ENCODE measurements at regions not wholly inside any gene's neighbourhood (a gene's known extent, or its start where the extent isn't known, plus 50 kb on each side); places are given as distances from the start of the nearest gene placed in this dataset.

DNA sequence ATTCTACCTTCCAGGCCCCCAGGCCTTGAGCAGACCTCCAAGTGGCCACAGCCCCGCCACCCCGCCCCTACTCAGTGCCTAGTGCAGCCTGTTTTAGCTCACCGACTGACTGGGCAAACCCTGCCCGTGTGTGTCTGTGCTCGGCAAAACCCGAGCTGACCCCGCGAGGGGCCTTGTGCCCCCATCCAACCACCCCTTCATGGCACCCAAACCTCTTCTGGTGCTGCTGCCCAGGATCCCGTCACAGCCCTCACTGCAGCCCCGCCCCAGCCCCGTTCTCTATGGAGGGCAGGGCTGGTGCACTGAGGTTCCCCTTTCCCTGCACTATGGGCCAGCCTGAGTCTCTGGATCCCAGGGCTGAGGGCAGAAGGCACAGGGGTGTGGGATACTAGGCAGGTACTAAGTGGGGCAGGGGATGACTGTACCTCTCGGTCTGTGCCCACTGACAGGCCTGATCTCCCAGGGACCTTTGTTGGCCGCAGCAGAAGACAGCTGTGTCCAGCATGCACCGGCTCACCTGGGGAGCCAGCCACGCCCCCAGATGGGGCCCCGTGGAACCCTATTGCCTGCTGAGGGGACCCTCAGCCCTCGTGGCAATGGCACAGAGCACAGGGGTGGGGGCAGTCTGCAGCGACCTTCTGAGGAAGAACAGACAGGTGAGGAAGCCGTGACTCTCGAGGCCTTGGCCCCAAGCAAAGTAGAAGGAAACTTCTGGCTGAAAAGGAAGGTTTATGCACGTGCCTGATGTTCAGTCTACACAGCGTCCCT lies 69.9 kb upstream of the OTOS start:
- DNase-seq, result no peak

DNA sequence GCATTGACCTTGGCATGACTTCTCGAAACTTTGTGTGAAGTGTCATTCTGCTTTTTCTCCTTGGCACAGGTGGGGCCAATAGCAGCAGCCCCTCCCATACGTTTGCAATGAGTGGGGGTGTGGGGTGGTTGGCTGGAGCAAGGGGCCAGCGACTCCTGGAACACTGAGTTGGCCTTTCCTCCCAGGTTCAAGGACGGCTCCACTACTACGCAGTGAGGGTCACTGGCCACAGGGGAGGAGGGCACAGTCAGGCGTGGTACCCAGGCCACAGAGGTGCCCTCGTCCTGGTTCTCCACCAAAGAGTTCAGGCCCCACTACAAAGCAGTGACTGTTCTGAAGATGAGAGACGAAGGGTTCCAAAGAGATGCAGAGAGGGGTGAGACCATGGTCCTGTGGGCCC lies 70.6 kb upstream of the OTOS start:
- no peak for DNase-seq

DNA sequence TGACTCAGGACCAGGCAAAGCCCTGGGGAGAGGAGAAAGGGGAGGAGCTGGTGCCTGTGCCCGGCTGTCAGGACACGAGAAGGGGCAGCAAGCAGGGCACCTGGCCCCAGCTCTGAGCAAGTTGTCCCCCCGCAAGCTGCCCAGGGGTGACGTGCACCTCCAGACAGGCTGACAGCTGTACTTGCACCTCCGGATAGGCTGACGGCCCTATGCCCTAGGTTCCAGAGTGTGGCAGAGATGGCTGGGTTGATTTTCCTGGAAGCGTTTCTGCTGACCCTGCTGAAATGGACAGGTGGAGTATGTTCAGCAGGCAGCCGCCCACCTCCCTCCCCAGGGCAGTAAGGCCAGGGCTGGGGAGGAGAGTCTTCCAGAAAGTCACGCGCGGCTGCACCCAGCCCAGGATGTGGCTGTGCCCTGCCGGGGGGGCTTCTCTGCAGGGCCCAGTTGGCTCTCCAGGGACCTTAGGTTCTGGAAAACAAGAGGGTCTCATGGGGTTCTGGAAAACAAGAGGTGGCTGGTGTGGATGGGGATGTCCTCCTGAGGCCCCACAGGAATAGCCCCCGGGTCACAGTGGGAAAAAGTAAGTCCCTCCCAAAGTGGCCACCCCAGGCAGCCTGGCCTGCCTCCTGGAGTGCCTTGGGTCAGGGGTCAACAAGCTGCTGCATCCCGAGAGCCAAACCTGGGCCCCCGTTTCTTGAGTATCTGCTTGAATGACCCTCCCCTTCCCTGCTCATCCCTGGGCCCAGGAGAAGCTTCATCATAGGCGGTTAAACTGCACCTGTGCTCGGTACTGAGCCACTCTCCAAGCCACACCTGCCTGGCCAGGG lies 71.4 kb upstream of the OTOS start:
- no peak for DNase-seq

DNA sequence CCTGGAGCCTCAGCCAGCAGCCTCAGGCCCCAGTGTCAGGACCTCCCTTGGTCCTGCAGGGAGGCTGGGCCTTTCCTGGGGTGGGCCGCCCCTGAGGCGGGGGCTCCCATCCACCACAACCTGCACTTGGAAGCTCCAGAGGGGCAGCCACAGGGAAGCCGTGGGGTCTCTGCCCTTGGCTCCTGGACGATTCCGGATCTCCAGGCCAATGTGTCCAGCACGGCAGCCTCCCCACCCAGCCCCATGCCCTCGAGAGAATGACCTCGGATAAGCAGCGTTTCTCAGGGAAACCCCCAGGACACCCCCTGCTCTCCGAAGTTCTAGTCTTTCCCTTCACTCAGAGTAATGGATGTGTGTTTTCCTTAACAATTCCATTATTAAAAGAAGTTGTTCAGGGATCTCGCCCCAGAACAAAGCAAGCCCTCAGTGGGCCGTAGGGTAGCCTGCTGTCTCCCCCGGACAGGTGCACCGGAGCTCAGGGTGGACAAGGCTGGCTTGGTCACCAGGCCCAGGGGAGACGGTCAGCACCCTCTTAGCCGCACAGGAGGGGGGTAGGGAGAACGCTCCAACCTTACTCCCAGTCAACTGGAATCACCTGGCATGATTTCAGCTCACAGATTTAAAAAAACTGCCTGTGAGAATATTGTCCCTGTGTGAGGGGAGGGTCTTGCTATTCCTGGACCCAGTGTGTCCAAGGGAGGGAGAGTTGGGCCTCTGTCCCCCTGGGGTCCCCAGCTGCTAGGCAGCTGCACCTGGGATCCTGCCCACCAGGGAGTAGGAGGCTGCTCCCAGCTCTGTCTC lies 72.2 kb upstream of the OTOS start:
- DNase-seq, result no peak

DNA sequence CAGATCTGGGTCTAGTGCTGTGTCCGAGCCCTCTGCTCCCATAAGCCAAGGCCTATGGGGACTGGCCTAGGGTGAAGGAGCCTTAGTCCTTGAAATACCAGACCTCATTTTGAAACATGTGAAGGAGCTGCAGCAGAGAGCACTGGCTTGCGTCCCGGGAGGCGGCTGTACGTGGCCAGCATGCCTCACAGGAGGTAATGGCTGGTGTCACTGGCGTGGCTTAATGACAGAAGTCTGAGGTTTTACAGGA lies 72.7 kb upstream of the OTOS start:
- DNase-seq, result no peak

DNA sequence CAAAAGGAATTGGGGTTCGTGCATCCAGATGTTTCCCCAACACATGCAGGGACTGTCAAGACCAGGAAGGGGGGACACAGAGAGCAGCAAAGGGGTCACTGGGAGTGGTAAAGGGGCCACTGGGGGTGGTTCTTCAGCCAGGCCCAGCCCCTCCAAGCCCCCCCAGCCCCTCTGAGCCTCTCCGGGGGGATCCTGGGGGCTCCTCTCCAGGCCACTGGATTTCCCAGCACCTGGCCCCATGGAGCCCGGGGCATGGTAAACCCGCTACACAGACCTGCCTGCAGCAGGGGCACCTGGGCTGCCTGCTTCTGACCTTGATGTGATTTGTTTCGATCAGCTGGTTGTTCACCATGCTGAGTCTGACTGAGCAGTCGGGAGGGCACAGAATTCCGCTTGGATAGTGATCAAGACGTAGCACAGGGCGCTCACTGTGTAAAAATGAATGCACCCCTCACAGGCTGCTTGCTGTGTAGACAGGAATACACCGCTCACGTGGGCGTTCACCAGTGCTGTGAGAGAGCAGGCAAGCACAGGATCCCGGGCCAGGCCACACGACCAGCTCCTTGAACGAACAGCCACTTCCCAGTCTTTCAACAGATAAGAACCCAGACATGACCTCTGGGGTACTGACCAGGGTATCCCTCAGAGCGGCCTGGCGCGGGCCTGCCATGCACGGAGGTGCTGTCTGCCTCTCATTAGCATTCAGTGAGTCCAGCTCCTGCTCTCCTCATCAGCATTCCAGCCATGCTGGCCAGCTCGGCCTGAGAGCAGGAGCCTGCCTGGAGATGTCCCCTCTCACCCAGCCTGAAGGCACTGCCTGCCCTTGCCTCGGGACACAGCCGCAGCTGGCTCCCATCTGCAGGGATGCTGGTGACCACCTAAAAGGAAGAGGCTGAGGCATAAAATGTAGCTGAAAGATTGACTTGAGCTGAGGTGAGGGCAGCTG lies 73.3 kb upstream of the OTOS start:
- DNase-seq, result no peak

DNA sequence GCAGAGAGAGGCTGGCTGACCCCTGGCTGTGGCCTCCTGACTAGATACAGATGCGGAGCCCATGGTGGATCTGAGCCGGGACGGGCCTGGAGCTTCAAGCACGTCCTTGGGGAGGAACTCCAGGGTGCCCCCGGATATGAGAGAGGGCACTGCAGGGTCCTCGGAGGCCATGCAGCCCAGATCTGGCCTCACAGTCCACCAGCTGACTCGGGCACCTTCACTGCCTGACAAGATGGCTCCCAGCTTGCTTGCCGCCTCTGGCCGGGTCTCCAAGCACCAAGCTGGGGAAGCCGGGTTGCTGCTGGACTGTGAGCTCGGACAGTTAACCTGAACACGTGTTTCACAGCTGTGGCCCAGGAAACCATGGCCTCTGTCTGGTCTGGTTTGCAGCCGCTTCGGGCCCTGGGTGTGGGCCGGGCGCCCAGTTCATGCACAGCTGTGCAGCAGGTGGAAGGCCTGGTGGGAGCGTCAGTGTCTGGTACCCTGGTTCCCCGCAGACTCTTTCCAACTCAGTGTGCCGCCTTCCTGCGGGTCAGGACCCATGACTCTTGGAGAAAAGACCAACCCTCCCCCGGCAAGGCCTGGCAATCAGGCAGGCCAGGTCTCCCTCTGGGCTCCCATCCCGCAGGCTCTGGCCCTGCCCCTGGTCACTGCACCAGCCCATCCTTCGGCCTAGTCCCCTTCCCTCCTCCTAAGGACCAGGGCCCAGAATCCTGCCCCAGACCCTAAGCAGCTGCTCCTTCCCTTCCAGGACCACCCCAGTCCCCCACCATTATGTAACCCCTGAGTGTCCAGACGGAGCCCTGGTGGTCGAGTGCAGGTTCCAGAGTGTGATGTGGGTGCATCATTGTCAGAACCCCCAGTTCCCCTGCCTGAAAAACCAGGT lies 74.6 kb upstream of the OTOS start:
- DNase-seq, result no peak

DNA sequence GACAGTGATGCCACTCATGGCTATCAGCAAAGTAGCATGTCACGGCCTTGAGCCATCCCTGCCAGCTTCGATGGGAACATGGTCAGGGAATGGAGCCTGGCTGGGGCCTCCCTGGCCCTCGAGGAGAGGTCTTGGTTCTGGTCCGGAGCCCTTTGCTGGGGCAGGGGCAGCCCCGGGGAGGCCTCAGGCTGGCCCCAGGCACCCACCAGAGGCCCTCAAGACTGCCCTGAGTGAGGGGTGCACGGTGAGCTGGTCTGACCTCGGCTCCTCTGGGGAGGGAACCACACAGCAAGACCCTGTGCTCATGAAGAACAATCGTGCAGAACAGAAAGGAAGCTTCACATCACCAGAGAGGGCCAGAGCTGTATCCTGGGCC lies 75.2 kb upstream of the OTOS start:
- DNase-seq, result no peak

DNA sequence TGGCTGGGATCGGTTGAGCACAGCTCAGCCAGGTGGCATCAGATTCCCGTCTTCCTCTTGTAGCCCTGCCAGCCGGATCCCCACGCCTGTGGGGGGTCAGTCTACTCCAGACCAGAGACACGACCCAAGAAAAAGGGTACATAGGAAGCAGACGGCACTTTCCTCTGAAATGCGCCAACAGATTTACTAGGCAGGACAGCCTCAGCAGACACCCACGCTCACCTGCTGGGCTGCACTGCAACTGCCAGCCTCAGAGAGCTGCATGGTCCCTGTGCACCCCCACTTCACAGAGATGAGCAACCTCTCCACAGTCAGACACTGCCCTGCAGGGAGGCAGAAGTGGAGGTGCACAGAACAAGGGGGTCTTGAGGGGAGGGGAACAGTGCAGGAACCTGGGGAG lies 75.7 kb upstream of the OTOS start:
- no peak for DNase-seq

DNA sequence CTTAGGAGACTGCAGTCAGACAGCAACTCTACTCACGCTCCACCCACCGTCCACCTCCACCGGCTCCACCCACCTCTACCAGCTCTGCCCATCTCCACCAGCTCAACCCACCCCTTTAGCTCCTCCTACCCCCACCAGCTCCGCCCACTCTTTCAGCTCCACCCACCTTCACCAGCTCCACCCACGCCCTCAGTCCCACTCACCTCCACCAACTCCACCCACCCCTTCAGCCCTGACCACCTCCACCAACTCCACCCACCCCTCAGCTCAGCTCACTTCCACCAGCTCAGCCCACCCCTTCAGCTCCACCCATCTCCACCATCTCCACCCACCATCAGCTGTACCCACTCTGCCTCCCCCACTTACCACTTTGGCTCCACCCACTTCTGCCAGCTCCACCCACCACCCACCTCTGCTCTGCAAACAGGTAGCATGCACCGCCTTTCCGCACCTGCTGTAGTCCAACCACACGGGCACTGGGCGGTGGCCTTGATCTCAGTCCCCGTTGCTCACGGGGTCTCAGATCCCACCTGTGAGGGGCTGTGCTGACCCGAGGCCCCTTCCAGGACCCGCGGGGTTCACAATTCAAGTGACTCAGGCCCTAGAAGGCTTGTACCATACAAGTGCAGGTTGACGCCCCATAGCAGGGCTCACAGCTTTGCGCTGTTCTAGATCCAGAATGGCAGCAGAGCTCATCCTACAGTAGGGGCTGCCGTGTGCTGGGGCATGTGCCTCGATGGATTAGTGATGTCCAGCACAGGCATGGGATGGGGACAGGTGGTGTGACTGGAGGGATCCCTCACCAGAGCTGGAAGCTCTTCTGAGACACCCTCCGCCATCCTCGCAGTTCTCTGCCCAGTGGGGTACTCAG lies 77.2 kb upstream of the OTOS start:
- peak in 1 of 2 experiments; percentile 10 for DNase-seq

DNA sequence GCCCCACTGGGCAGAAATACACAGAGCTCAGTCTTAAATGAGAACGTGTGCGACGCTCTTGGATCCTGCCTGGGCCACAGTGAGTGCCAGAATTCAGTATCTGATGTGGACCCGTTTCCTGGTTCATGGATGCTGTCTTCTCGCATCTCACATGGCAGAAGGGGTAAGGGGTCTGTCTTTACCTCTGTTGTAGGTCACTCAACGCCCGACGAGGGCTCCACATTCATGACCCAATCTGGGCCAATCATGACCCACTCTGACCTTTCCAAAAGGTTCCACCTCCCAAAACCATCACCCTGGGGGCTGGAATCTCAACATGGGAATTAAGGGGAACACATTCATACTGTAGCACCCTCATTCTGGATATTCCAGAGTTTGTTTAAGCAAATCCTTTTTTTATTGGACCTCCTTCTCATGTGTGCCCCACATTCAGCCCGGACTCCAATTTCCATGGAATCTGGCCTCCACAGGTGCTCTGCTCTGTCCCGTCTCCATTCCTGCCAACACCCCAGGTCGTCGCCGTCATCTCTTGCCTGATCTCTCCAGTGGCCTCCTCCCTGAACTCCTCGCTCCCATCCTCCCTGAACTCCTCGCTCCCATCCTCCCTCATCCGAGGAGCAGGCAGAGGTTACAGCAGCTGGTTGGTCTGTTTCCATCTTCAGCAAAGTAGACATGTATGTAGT lies 78.9 kb upstream of the OTOS start:
- no peak for DNase-seq

DNA sequence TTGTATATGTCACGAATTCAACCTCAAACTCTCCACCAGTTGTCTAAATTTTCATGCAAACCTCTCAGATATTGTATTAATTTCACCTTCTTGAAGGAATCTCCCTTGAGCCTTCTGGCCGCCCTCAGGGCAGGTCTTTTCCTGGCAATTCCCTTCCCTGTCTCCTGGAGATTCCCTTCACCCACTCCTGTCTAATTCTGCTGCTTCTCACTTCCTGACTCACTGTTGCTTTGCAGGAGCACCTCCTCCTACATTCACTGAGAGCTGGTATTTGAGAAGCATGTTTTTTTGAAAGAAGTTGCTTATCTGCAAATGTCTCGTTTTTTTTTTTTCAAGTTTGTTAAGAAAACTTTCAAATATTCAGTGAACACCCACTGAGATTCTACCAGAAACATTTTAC lies 79.9 kb upstream of the OTOS start:
- DNase-seq, result no peak

DNA sequence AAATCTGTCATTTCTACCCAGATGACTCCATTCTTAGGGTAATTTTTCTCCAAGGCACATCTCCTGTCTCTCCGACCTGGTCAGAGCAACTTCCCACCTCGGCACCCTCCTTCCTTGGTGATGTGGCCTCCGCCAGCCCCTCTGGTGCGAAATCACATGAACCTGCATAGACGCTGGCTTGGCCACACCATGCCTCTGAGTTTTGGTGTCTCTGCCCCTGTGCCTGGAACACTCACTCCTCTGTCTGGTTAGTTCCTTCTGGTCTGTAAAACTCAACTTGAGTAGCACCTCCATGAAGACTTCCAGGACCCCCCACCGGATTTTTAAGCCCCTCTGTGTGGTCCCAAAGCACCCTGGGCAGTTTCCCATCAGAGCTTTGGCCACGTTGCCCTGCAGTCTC lies 83.2 kb upstream of the OTOS start:
- DNase-seq, result no peak

DNA sequence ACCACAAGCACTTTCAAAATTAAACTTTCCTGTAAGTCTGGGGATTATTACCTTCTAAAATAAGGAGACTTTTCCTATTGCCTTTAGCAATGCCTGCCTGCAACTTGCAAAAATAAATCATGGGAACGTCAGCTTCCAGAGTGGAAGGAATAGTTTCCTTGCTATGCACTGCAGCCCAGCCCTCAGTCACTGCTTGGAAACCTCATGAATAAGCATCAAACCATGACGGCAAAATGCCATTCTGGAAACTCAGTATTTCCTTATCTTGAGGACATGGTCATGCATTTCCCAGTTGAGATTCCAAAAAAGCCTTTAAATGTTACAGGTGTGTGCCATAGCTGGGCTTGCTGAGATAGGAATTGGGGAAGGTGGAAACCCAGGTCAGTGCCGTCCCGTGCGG lies 84.2 kb upstream of the OTOS start:
- no peak for DNase-seq

DNA sequence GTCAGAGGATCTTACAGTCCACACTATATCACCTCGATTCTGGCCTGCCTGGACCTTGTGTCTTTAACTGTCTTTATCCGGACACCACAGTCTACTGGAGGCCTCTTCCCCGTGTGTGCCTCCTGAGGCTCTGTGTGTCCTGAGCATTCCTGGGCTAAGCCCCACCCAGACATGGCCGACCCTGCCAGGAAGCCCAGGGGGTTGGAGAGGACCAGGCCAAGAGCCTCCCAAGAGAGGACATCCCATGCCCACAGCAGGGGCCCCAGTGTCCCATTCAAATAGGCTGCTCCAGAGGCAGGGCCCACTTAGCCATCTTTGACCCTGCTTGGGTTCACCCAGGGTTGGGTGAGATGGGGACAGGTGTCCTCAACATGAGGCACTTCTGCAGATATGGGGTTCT lies 84.7 kb upstream of the OTOS start:
- no peak for DNase-seq

DNA sequence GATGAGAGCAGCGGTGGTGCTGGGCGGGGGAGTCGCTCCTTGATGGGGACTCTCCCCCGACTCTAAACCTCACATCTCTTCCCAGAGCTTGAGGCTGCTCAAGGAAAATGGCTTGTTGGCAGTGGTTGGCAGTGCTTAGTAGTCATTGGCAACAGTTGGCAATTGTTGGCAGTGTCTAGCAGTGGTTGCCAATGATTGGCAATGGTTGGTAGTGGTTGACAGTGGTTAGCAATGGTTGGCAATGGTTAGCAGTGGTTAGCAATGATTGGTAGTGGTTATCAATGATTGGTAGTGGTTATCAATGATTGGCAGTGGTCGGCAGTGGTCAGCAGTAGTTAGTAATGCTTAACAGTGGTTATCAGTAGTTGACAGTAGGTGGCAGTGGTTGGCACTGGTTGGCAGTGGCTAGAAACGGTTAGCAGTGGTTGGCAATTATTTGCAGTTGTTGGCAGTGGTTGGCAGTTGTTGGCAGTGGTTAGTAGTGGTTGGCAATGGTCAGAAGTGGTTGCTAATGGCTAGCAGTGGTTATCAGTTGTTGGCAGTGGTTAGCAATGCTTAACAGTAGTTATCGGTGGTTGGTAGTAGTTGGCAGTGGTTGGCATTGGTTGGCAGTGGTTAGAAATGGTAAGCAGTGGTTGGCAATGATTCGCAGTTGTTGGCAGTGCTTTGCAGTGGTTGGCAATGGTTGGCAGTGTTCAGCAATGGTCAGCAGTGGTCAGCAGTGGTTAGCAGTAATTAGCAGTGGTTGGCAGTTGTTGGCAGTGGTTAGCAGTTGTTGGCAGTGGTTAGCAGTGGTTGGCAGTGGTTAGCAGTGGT lies 85.4 kb upstream of the OTOS start:
- no peak for DNase-seq

DNA sequence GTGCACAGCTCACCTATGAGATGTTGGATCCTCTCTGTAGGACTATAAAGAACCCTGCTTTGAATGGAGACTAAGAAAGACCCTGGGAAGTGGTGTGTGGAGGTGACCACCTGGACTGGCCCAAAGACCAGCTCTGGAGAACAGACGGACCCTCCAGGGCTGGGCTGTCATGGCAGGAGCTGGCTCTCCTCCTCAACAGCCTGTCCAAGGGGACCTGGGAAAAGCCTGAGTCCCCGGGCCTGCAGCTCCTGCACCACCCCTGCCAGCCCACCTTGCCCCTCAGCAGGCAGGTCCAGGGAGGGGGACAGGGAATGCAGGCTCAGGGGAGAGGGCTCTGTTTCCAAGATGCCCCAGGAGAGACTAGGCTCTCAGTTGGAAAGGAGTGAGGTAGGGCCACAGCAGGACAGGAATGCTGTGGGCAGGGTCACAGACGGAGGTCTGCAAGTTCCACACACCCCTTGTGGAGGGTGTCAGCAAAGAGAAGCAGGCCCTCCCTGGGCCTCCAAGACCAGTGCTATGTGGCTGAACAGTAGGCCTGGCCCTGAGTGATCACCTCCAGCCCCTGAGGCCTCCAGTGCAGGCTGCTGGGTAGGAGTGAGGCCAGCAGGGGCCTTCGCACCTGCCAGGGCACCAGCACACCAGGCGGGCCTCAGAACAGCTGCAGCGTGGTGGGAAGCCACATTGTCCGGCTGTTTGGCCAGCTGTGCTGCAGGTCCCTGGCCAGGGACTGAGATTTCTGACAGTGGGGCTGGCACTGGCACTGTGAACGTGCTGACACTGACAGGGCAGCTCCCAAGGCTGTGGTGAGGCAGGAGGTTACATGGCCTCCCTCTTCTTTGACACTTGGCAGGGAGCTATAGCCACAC lies 86.4 kb upstream of the OTOS start:
- no peak for DNase-seq
